Hypothalamus (tissue), 51 donors: ENCODE measurements at regions not wholly inside any gene's neighbourhood (a gene's known extent, or its start where the extent isn't known, plus 50 kb on each side); places are given as distances from the start of the nearest gene placed in this dataset.

Experiments used
- DNase-seq, 51 donors: peaks; one replicate each; lab custom pipeline; 2025; lab: John Stamatoyannopoulos, UW

- peak in 1 of 51 donors; percentile 10 for DNase-seq
Observed at GRCh38 chr2:16323551-16324543, 341.8 kb downstream of the CYRIA start.

GRCh38 chr2:16323126-16323520 is 342.5 kb downstream of the CYRIA start:
- no peak for DNase-seq

- DNase-seq, result no peak
Observed at GRCh38 chr2:16322308-16323125, 343.1 kb downstream of the CYRIA start.

- peak in 16 of 51 donors; percentile 7 to 55 (median 33) for DNase-seq
Observed at GRCh38 chr2:16321872-16322271, 343.8 kb downstream of the CYRIA start.

GRCh38 chr2:16321256-16321655 is 344.4 kb downstream of the CYRIA start:
- DNase-seq, result peak in 2 of 51 donors; percentile 10 to 38

- peak in 12 of 51 donors; percentile 5 to 38 (median 25) for DNase-seq
Observed at GRCh38 chr2:16320716-16321115, 344.9 kb downstream of the CYRIA start.

- no peak for DNase-seq
Observed at GRCh38 chr2:16319551-16320121, 346.0 kb downstream of the CYRIA start.

- DNase-seq, result no peak
Observed at GRCh38 chr2:16318474-16319195, 347.0 kb downstream of the CYRIA start.

GRCh38 chr2:16318051-16318450 is 347.6 kb downstream of the CYRIA start:
- DNase-seq, result no peak

- DNase-seq, result no peak
Observed at GRCh38 chr2:16317211-16317830, 348.3 kb downstream of the CYRIA start.

GRCh38 chr2:16316456-16317210 is 349.0 kb downstream of the CYRIA start:
- no peak for DNase-seq

- DNase-seq, result no peak
Observed at GRCh38 chr2:16315908-16316307, 349.7 kb downstream of the CYRIA start.

GRCh38 chr2:16315458-16315835 is 350.2 kb downstream of the CYRIA start:
- no peak for DNase-seq

- no peak for DNase-seq
Observed at GRCh38 chr2:16314691-16315457, 350.8 kb downstream of the CYRIA start.

- no peak for DNase-seq
Observed at GRCh38 chr2:16314001-16314400, 351.6 kb downstream of the CYRIA start.

GRCh38 chr2:16313235-16313975 is 352.2 kb downstream of the CYRIA start:
- DNase-seq, result no peak

GRCh38 chr2:16312771-16313170 is 352.9 kb downstream of the CYRIA start:
- DNase-seq, result no peak
